GM21723 (cell line): ENCODE measurements at regions not wholly inside any gene's neighbourhood (a gene's known extent, or its start where the extent isn't known, plus 50 kb on each side); places are given as distances from the start of the nearest gene placed in this dataset.
"Not testable (repeated sequence)": the region's sequence is repeated elsewhere in the genome, so short reads cannot be mapped to it uniquely, and the experiment has no call there.

Experiments used
- ATAC-seq: cut with Tn5 transposase; IDR thresholded peaks from one replicate; pipeline ENCODE4 v1.9.1; 2021; ENCODE audit warnings: mild to moderate bottlenecking, moderate library complexity; ENCODE audit not compliant: unreplicated experiment

DNA sequence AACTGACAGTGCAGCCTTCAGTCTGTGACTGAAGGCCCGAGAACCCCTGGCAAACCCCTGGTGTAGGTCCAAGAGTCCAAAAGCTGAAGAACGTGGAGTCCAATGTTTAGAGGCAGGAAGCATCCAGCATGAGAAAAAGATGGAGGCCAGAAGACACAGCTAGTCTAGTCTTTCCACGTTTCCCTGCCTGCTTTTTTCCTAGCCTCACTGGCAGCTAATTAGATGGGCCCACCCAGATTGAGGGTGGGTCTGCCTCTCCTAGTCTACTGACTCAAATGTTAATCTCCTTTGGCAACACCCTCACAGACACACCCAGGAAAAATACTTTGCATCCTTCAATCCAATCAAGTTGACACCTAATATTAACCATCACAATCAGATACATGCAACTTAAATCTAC, 87.8 kb downstream of the TENT5D start:
- ATAC-seq = not testable (repeated sequence)

DNA sequence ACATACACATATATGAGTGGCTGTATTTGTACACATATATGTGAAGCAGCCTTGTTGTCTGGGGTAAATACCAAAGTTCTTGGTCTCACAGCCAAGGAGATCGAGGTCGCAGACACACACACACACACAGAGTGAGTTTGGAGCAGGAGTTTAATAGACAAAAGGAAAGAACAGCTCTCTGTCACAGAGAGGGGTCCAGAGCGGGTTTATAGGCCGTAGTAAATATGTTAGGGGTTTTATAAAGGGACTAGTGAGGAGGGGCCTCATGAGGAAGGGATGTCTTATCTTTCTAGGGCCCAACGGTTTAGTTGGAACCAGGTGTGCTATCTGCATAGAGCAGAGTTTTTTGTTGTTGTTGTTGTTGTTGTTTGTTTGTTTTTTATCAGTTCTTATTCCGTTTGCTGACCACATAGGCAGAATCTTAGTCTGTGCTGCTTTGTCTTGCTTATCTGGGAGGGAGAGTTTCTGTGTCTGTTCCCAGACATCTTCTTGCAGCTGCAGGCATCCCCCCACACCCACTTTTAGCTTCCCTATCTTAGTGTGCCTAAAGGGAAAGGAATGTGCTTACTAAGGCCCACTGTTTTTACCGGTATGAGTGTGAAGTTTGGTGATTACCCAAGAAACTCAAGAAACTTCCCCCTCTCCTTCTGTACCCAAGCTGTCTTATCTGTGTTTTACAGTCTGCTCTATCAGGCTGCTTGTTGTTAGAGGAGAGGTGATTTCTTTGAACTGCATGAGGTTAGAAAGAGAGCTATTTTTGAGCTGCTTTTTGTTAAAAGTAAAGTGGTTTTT, 91.9 kb downstream of the TENT5D start:
- no peak for ATAC-seq

DNA sequence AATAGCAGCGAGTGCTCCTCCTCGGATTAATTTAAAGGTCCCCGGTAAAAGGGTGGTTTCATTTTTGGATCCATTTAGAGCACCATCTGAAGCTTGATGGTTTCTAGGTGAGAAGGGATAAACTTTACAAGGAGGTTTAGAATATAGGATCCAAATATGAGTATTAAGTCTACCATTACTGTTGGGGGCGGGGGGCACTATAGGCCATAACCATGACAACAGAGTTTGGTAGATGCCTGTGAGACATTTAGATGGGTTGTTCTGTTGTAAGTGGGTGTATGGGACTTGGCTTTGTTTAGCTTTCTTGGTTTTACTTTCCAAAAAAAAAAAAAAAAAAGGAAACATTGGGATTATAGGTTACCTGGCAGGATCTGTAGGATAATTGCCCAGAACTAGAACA, 92.7 kb downstream of the TENT5D start:
- no peak for ATAC-seq

DNA sequence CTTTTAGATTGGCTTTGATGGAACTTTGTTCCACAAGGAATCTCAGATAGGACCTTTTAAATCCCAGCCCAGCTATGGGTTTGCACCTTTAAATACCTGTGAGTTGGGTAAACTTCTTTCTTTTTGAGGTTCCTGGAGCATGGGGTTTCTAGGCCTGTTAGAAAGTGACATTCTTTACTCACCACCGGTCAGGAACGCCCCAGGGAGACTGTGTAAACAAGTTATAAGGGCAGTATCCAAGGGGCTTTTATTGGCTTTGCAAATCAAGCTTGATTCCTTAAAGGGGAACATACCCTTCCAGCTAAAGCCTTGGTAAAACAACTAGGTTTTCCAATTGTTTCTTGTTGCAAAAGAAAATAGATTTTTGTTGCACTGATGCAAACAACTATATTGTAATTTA, 93.4 kb downstream of the TENT5D start:
- ATAC-seq = no peak

DNA sequence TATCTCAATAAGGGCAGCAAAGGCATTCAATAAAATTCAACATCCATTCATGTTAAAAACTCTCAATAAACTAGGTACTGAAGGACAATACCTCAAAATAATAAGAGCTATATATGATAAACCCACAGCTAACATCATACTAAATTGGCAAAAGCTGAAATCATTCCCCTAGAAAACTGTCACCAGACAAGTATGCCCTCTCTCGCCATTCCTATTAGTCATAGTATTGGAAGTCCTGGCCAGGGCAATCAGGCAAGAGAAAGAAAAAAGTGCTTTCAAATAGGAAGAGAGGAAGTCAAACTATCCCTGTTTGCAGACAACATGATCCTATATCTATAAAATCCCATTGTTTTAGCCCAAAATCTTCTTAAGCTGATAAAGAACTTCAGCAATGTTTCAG, 116.8 kb downstream of the TENT5D start:
- ATAC-seq = no peak

DNA sequence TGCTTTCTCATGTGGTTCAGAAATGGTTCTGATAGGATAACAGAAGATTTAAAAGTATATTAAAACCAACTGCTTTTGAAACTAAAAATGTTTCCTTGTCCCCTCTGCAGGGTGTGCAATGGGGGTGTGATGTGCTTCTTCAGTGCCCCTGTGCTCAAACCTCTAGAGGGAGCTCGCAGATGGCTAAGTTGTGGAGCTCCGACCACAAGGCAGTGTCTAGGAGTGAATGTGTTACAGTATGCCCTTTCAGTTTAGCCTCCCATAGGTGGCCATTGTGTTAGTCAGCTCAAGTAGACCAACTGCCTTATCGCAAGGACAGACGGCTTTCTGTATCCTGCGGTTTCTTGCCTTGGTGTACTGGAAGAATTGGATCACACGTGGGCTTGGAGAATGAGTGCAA, 130.5 kb downstream of the TENT5D start:
- ATAC-seq = no peak

DNA sequence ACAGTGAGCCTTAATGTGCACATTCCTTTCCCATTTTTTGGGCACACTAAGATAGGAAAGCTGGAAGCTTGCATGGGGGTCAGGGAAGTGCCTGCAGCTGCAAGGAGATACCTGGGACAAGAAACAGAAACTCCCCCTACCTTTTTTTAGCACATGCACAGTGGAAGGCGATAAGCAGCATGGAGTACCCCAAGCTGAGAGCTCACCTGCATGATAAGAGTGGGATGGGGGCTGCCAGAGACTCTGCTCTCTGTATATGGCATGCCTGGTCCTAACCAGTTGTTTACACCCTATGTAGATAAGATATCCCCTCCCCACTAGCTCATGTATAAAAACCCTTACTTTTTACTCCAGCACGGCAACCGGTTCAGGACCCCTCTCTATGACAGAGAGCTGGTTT, 135.9 kb downstream of the TENT5D start:
- no peak for ATAC-seq

DNA sequence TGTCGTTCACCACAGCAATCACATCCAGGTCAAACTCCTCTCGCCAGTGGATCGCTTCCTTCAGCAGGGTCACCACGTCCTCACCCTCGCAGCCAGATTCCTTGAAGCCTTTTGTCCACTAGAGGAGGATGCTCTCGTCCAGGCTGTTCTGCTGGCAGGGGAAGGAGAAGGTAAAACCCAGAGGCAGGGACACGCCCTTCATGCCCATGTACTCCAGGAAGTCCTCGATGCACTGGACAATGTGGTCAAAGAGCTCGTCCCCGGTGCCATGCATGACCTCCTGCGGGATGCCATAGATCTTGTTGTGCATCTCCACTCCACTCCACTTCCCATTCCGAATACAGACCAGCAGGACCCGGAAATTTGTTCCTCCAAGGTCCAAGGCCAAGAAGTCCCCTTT, 152.4 kb downstream of the TENT5D start:
- no peak for ATAC-seq

DNA sequence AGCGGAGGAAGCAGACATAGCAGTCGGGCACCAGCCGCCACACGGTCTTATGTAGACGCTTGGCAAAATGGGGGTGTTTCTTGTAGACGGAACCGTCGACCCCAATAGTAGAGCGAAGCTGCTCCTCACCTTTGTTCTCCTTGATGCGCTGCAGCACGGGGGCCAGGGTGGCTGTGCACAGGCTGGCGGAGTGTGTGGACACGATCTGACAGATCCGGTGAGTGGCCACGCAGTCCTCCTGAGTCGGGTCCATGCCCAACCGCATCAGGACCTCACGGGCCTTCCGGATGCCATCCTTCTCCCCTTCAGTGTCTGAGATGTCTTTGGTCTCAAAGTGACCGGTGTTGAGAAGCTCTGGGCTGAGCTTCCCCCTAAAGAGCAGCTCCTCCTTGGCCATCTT, 153.0 kb downstream of the TENT5D start:
- ATAC-seq = no peak

DNA sequence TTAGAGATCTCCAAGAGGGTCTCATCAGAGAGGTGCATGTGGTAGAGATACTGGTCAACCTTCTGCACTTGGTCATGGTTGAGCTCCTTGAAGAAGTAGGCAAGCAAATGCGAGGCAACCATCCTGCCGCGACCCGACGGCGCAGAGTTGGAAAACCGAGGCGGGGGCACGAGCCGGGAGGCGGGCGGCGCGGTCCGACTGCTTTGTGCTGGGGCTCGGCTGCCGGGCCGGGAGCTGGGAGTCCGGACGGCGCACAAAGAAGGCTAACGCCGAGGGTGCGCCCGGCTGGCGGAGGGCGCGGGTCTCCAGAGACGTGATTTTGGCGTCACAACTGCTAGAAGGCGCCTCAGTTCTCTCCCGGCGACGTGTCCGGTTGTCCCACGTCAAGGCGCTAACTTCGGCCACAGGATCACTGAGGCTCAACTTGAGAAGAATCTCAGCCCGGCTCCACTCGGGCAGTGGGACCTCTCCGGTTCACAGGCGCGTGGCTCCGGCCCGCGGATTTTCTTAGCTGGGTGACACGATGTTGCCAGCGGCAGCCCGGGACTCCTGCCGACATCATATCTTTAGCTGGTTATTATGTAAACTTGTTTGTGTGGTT, 154.3 kb downstream of the TENT5D start:
- not testable (repeated sequence) for ATAC-seq

DNA sequence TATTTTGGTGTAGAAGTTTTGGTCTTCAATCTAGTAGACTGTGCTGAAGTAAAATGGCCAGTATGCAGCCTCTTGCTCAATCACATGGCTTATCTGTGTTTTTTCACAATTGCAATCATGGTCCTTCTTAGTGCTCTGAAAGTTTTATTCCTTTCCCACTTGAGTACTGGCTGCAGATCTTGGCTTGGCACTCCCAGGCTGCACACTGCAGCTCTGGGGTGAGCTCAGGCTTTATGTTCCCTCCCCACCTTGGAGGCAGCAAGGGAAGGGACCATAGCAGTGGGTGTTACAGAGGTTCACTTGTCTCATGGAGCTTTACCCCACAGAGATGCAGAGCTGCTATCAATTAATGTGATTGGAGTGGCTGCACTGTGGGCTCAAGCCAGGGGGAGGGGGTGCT, 156.0 kb downstream of the TENT5D start:
- ATAC-seq = no peak

DNA sequence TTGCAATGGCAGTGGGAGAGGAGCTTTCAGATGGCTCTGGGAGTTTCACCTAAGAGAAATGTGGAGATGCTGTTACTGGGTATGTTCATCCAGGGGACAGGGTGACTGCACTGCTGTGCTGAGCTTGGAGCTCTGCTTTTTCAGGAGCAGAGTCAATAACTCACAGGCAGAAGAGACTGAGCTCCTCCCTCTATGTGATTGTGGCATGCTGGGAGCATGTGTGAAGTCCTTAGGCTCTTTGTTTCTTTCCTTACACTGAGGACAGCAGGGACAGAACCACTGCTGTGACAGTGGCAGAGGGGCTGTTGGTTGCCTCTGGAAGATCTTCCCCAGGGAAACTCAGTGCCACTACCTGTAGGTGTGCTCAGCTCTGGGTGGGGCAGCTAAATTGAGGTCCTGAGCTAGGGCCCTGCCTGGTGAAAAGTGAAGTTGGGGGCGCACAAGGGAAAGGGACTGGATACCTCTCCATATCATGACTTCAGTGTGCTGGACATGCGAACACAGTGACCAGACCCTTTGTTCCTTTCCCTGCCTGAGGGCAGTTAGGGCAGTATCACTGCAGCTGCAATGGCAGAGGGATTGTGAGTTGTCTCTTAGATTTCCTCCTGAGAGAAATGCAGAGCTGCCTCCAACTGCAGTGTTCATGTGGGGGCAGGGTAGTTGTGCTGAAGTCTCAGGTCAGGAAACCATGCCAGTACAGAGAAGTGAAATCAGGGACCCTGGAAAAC, 156.7 kb downstream of the TENT5D start:
- ATAC-seq = no peak

DNA sequence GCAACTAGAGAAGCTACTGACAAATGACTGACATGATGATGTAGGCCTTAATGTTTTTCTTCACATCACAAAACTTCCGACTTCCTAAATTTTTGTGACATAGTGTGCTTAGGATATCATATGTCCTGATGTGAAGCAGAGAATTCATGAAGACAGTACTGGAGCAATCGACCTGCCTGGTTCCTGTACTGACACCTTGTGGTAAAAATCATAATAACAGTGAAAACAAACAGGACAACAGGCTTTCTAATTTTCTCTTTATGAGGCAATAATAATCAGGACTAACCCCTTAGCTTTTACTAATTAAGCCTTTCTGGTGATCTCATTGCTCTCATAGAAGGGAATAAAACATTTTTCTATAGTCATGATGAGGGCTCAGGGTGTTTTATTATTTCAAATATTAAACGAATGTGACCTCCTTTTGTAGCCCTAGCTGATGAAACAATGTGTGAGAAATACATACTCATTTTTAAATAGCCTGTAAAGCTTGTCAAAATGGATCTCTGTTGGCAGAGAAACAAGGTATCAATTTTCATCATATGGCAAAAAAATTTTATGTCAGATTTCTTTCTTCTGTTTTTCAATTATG, 158.4 kb downstream of the TENT5D start:
- ATAC-seq = peak; percentile 72

DNA sequence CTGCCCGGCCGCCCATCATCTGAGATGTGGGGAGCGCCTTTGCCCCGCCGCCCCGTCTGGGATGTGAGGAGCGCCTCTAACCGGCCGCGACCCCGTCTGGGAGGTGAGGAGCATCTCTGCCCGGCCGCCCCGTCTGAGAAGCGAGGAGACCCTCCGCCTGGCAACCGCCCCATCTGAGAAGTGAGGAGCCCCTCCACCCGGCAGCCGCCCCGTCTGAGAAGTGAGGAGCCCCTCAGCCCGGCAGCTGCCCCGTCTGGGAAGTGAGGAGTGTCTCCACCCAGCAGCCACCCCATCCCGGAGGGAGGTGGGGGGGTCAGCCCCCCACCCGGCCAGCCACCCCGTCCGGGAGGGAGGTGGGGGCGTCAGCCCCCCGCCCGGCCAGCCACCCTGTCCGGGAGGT, 170.7 kb downstream of the TENT5D start:
- ATAC-seq = not testable (repeated sequence)

DNA sequence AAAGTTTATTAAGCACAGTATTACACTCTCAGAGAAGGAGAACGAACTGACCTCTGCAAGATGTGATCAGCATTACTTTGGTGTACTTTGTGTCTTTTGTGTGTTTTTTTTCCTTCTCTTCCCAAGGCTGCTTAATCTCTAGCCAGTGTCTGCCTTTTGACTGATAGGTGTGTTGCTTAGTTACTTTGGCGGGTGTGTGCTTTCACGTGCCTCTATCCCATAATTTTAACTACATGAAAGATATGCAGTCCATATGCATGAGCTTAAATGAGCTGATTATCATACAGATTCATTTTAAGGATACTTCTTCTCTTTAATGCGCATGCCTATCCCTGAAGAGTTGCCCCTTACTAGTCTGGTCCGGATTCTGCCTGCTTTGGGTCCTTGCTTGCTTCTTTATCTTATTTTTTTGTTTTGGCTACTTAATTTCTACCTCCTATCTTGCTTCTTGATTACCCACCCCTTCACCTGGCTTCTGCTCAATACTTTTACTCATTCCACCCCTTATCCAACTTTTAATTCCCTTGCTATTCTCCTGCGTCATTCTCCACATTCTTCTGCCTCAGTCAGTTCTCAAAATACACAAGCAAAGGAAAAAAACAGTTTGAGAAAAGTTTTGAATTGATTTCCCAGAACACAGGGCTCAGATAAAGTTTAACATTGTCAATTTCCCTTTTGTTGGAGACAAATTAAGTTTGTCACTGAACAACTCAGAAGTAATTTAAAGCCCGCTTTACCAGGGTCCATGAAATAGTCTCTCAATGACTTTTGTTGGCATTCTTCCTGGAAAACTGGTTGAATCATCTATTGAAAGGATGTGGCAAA, 182.0 kb downstream of the TENT5D start:
- no peak for ATAC-seq
